ENCODE measurements at regions not wholly inside any gene's neighbourhood (a gene's known extent, or its start where the extent isn't known, plus 50 kb on each side); places are given as distances from the start of the nearest gene placed in this dataset.

GRCh38 chrX:80312448-80312847 lies 107.8 kb upstream of the TENT5D start:
- DNase-seq (ENCODE audit: low spot score) = no peak

GRCh38 chrX:80316526-80316925 lies 103.7 kb upstream of the TENT5D start:
- no peak for DNase-seq (ENCODE audit: low spot score)

GRCh38 chrX:80317646-80318045 lies 102.6 kb upstream of the TENT5D start:
- no peak for DNase-seq (ENCODE audit: low spot score)

GRCh38 chrX:80331285-80331684 lies 89.0 kb upstream of the TENT5D start:
- DNase-seq (ENCODE audit: low spot score) = no peak

- no peak for DNase-seq (ENCODE audit: low spot score)
Observed at GRCh38 chrX:80334583-80334982, 85.7 kb upstream of the TENT5D start.

GRCh38 chrX:80335062-80335830 lies 85.0 kb upstream of the TENT5D start:
- DNase-seq (ENCODE audit: low spot score) = peak; percentile 77

- DNase-seq (ENCODE audit: low spot score) = no peak
Observed at GRCh38 chrX:80354966-80355465, 65.2 kb upstream of the TENT5D start.

All from GM03348 (cell line).